HepG2 (cell line): ENCODE measurements at regions not wholly inside any gene's neighbourhood (a gene's known extent, or its start where the extent isn't known, plus 50 kb on each side); places are given as distances from the start of the nearest gene placed in this dataset.

Experiments used
- ATAC-seq: fragments of 200-7000 bp; cut with Tn5 transposase; 3 replicates; pipeline ENCODE4 v1.9.1; 2020; ENCODE audit warnings: mild to moderate bottlenecking, moderate library complexity
- BruUV-seq: library from RNA; stranded (reverse); fragments of 400-500 nt; replicated peaks from 2 replicates; lab custom pipeline; 2021; lab: Mats Ljungman, UMichigan
- CTCF ChIA-PET: fragments of 300-600 bp; formaldehyde crosslinking; extraction: SDS; loops from one replicate; lab custom pipeline; 2021; ENCODE audit warnings: low total read pairs, inconsistent platforms, low intra/inter-chr PET ratio; lab: Yijun Ruan, JAX
- POLR2A ChIA-PET: fragments of 350-600 bp; sonication (Branson Sonifier 250); formaldehyde crosslinking; loops from one replicate; lab custom pipeline; 2020; ENCODE audit warnings: antibody characterized with exemption, inconsistent platforms; lab: Yijun Ruan, JAX
- DNase-seq: peaks from one replicate; pipeline ENCODE4 v3.0.0-alpha.2; 2015; ENCODE audit warnings: low spot score
- FAIRE-seq: peaks from 3 replicates; lab custom pipeline; 2011; peaks lifted over from hg19 to GRCh38; lab: Jason Lieb, UNC
- H2AFZ ChIP-seq: one replicate; pipeline ENCODE4 v1.6.1; 2011; ENCODE audit warnings: low read length, inconsistent platforms
- H3K27ac ChIP-seq: fragments of 300-600 bp; 3 replicates; pipeline ENCODE4 v1.8.0; 2011; ENCODE audit warnings: mixed run types, mild to moderate bottlenecking, mixed read lengths, low read length, inconsistent platforms; ENCODE audit not compliant: insufficient read depth; ENCODE audit errors: extremely low read length
- H3K27me3 ChIP-seq, 2 experiments: fragments of 200-600 bp in 1 of 2; 2 replicates in 1 of 2; 3 replicates in 1 of 2; pipeline versions ENCODE4 v1.6.0 to v1.8.0; 2011; ENCODE audit warnings: low read length in 2 of 2, mild to moderate bottlenecking in 2 of 2, moderate library complexity in 2 of 2, inconsistent platforms in 1 of 2; ENCODE audit not compliant: insufficient read depth in 2 of 2, control insufficient read depth in 1 of 2
- H3K36me3 ChIP-seq, 2 experiments: fragments of 200-600 bp in 1 of 2; replicated peaks in 1 of 2; 2 replicates in 1 of 2; 3 replicates in 1 of 2; pipeline versions ENCODE4 v1.5.1 to v1.8.0; 2011; ENCODE audit warnings: low read length in 2 of 2, inconsistent platforms in 1 of 2; ENCODE audit not compliant: insufficient read depth in 2 of 2, control insufficient read depth in 1 of 2
- H3K4me1 ChIP-seq: 2 replicates; pipeline ENCODE4 v1.5.1; 2012; ENCODE audit warnings: low read length, inconsistent platforms; ENCODE audit not compliant: insufficient read depth
- H3K4me2 ChIP-seq: 2 replicates; pipeline ENCODE4 v1.6.0; 2011; ENCODE audit warnings: low read depth, low read length, inconsistent platforms
- H3K4me3 ChIP-seq, 3 experiments: fragments of 200-600 bp in 1 of 3; sonication (generic), shearing (Covaris generic) in 1 of 3; replicated peaks in 1 of 3; 2 replicates each; pipeline ENCODE4 v1.5.1; 2011 to 2016; ENCODE audit warnings: low read length in 3 of 3, inconsistent platforms in 2 of 3, low read depth in 2 of 3, mild to moderate bottlenecking in 2 of 3, control low read depth in 1 of 3, mixed read lengths in 1 of 3; ENCODE audit not compliant: insufficient read depth in 1 of 3
- H3K79me2 ChIP-seq: one replicate; pipeline ENCODE4 v1.6.1; 2011; ENCODE audit warnings: low read length, inconsistent platforms; ENCODE audit not compliant: insufficient read depth
- H3K9ac ChIP-seq: 2 replicates; pipeline ENCODE4 v1.6.0; 2011; ENCODE audit warnings: mild to moderate bottlenecking, low read depth, low read length, inconsistent platforms; ENCODE audit not compliant: insufficient read depth
- H3K9me3 ChIP-seq: 2 replicates; pipeline ENCODE4 v1.5.1; 2012; ENCODE audit warnings: mild to moderate bottlenecking, low read length
- H4K20me1 ChIP-seq: 2 replicates; pipeline ENCODE4 v1.6.0; 2011; ENCODE audit warnings: inconsistent platforms, mild to moderate bottlenecking, low read length, moderate library complexity; ENCODE audit not compliant: insufficient read depth
- ATF7 ChIP-seq, 2 experiments: fragments of 450-650 bp in 1 of 2; sonication (generic) in 1 of 2; formaldehyde crosslinking in 1 of 2; IDR thresholded peaks; 2 replicates each; pipeline versions ENCODE4 v1.4.0 to v1.6.1; 2016 to 2020; ENCODE audit warnings: antibody characterized with exemption in 1 of 2, mild to moderate bottlenecking in 1 of 2, missing genetic modification reagents in 1 of 2
- CREB1 ChIP-seq, 2 experiments: fragments of 450-650 bp in 1 of 2; IDR thresholded peaks; 2 replicates each; pipeline ENCODE4 v1.6.1; 2016 to 2017; ENCODE audit warnings: control low read depth in 1 of 2, mild to moderate bottlenecking in 1 of 2, missing compliant biosample characterization in 1 of 2, missing genetic modification characterization in 1 of 2
- GATAD1 ChIP-seq: IDR thresholded peaks from 2 replicates; pipeline ENCODE4 v1.6.1; 2016; ENCODE audit warnings: missing genetic modification reagents, missing compliant biosample characterization
- GFI1 ChIP-seq: sonication (generic); formaldehyde crosslinking; IDR thresholded peaks from 2 replicates; pipeline ENCODE4 v1.5.0; 2020; ENCODE audit warnings: missing genetic modification reagents, mild to moderate bottlenecking, borderline replicate concordance
- IRX3 ChIP-seq: sonication (generic); formaldehyde crosslinking; IDR thresholded peaks from 2 replicates; pipeline ENCODE4 v1.8.1; 2023; ENCODE audit warnings: mild to moderate bottlenecking, low read depth, missing genetic modification reagents, borderline replicate concordance
- ISX ChIP-seq: sonication (generic); formaldehyde crosslinking; conservative IDR thresholded peaks from 2 replicates; pipeline ENCODE4 v1.5.0; 2020; ENCODE audit warnings: missing genetic modification reagents
- SALL2 ChIP-seq: sonication (generic); formaldehyde crosslinking; IDR thresholded peaks from 2 replicates; pipeline ENCODE4 v1.8.1; 2023; ENCODE audit warnings: mild to moderate bottlenecking, missing genetic modification reagents, inconsistent platforms
- SOX6 ChIP-seq, 2 experiments: fragments of 450-650 bp in 1 of 2; sonication (generic) in 1 of 2; formaldehyde crosslinking in 1 of 2; IDR thresholded peaks; 2 replicates each; pipeline versions ENCODE4 v1.4.0 to v1.6.1; 2017 to 2020; ENCODE audit warnings: antibody characterized with exemption in 1 of 2, mild to moderate bottlenecking in 1 of 2, missing genetic modification reagents in 1 of 2
- ZNF605 ChIP-seq: sonication (generic); formaldehyde crosslinking; IDR thresholded peaks from 2 replicates; pipeline ENCODE4 v1.8.0; 2022; ENCODE audit warnings: mild to moderate bottlenecking, missing genetic modification reagents
- ZNF879 ChIP-seq: sonication (generic); formaldehyde crosslinking; IDR thresholded peaks from 2 replicates; pipeline ENCODE4 v1.8.1; 2023; ENCODE audit warnings: missing genetic modification reagents
- WGBS: methylation state at CpG from one replicate; pipeline ENCODE4 v1.1.6; 2017; ENCODE audit warnings: low lambda C conversion rate; 5-methylcytosine and 5-hydroxymethylcytosine counted together
- in situ Hi-C: cut with HindIII; loops from 2 replicates; pipeline ENCODE4 v1.10.0; 2017; ENCODE audit warnings: low pct_unique_long_range_greater_than_20kb; ENCODE audit not compliant: extremely low pct_ligation_motif_present
- intact Hi-C: fragments of 100-400 bp; cut with micrococcal nuclease; formaldehyde crosslinking; loops from one replicate; pipeline ENCODE4 v1.10.0; 2022; ENCODE audit not compliant: unreplicated experiment
- TF ChIP-seq, protein P1 (sequence below): sonication (generic); formaldehyde crosslinking; conservative IDR thresholded peaks from 2 replicates; pipeline ENCODE4 v1.4.0; 2020; ENCODE audit warnings: missing genetic modification reagents
- TF ChIP-seq, protein P2 (sequence below): IDR thresholded peaks from 2 replicates; pipeline ENCODE4 v1.6.1; 2016; ENCODE audit warnings: missing genetic modification reagents, missing compliant biosample characterization

DNA sequence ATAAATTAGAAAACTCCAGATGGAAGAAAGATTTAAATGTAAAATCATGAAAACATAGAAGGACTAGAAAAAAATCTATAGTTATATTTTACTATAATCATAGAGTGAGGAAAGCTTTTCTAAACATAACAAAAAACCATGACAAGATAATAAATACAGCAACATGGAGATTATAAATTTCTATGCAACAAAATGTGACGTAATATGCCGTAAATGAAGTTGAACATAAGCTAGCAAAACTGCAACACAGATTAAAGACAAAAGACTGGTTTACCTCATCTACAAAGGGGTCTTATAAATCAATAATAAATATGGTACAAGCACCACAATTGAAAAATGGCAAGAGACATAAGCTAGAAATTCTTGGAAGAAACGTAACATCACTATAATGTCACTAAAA is 140.4 kb downstream of the C4orf33 start:
- Histone ChIP-seq H3K9ac (no peak overlapping the region), H3K27ac (no peak overlapping the region), H2AFZ (no peak overlapping the region), H3K4me1 (no peaks in the 10 kb centered on the region), H3K79me2 (no peaks in the 10 kb centered on the region), H3K27me3 (no peaks in the 10 kb centered on the region), H3K36me3 (no peaks in the 10 kb centered on the region), H3K4me2 (no peak overlapping the region), H4K20me1 (no peaks in the 10 kb centered on the region), H3K4me3 (no peak overlapping the region), H3K9me3 (no peaks in the 10 kb centered on the region)
- TF ChIP-seq ATF7 (IDR thresholded peaks at IDR 0.05) (peak; percentile 52; the same call in 1 of the 2 replicates), ATF7 (CRISPR knock-in tag; IDR thresholded peaks at IDR 0.05) (no peak), SALL2 (CRISPR knock-in tag) (no peak), GATAD1 (CRISPR knock-in tag) (no peak), CREB1 (IDR thresholded peaks at IDR 0.05) (peak; percentile 70), CREB1 (CRISPR knock-in tag; IDR thresholded peaks at IDR 0.05) (no peak), ZNF605 (CRISPR knock-in tag) (no peak)
- 3% methylated on average over 3 of the region's 3 CpGs for WGBS
- ChIA-PET POLR2A (no interaction called here), CTCF (no interaction called here)
- intact Hi-C loops (no loop called here), in situ Hi-C loops (no loop called here)
- ATAC-seq (no peak), FAIRE-seq (no peak), DNase-seq (no peak)
- no TSS peak for BruUV-seq

DNA sequence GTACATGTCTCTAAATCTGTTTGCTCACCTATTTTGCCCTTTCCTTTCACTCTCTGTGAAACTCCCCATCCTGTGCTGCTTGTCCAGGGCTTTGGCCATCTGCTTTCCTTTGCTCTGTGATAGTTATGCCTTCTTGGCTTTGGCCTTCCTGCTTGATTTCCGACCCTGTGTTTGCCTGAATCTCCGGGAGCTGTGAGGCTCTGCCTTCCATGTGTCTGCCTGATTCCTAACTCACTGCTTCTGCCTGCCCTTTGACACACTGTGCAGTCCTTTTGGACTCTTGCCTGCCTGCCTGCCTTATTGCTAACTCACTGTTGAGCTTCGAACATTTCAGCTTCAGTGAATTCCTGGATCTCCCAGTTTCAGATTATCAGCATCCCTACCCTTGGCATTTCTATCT is 143.1 kb downstream of the C4orf33 start:
- no peak for FAIRE-seq
- in situ Hi-C loops (no loop called here), intact Hi-C loops (no loop called here)
- no peak overlapping the region for H3K4me3 ChIP-seq
- no peak for DNase-seq
- H3K36me3 ChIP-seq, result no peaks in the 10 kb centered on the region
- no peaks in the 10 kb centered on the region for H3K4me1 ChIP-seq
- no TSS peak for BruUV-seq
- ChIA-PET POLR2A (no interaction called here), CTCF (no interaction called here)
- no peak overlapping the region for H3K4me2 ChIP-seq
- no peak overlapping the region for H3K27ac ChIP-seq
- 4% methylated on average over 3 of the region's 3 CpGs for WGBS
- no peak for TF ChIP-seq ZNF879 (CRISPR knock-in tag)
- no peak for TF ChIP-seq GFI1 (CRISPR knock-in tag)
- no peak for TF ChIP-seq SOX6 (IDR thresholded peaks at IDR 0.05)
- no peak for TF ChIP-seq SOX6 (CRISPR knock-in tag; IDR thresholded peaks at IDR 0.05)
- no peak for TF ChIP-seq ISX (CRISPR knock-in tag)
- TF ChIP-seq, protein P1, sequence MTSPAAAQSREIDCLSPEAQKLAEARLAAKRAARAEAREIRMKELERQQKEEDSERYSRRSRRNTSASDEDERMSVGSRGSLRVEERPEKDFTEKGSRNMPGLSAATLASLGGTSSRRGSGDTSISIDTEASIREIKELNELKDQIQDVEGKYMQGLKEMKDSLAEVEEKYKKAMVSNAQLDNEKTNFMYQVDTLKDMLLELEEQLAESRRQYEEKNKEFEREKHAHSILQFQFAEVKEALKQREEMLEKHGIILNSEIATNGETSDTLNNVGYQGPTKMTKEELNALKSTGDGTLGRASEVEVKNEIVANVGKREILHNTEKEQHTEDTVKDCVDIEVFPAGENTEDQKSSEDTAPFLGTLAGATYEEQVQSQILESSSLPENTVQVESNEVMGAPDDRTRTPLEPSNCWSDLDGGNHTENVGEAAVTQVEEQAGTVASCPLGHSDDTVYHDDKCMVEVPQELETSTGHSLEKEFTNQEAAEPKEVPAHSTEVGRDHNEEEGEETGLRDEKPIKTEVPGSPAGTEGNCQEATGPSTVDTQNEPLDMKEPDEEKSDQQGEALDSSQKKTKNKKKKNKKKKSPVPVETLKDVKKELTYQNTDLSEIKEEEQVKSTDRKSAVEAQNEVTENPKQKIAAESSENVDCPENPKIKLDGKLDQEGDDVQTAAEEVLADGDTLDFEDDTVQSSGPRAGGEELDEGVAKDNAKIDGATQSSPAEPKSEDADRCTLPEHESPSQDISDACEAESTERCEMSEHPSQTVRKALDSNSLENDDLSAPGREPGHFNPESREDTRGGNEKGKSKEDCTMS (CRISPR knock-in tag), result no peak
- TF ChIP-seq IRX3 (CRISPR knock-in tag), result no peak
- TF ChIP-seq, protein P2, sequence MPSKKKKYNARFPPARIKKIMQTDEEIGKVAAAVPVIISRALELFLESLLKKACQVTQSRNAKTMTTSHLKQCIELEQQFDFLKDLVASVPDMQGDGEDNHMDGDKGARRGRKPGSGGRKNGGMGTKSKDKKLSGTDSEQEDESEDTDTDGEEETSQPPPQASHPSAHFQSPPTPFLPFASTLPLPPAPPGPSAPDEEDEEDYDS, result no peak
- H3K9ac ChIP-seq, result no peak overlapping the region
- H4K20me1 ChIP-seq, result no peaks in the 10 kb centered on the region
- H3K9me3 ChIP-seq, result no peaks in the 10 kb centered on the region
- no peak overlapping the region for H2AFZ ChIP-seq
- ATAC-seq, result peak; percentile 62
- H3K27me3 ChIP-seq, result no peaks in the 10 kb centered on the region
- no peaks in the 10 kb centered on the region for H3K79me2 ChIP-seq
